Stomach (tissue), 8 donors: ENCODE measurements at regions not wholly inside any gene's neighbourhood (a gene's known extent, or its start where the extent isn't known, plus 50 kb on each side); places are given as distances from the start of the nearest gene placed in this dataset.
"Not testable (repeated sequence)": the region's sequence is repeated elsewhere in the genome, so short reads cannot be mapped to it uniquely, and the experiment has no call there.

Experiments used
- DNase-seq, 2 donors: peaks; one replicate each; pipeline versions ENCODE4 v3.0.0 to v3.0.0-alpha.2; 2013 to 2019
- H3K27ac ChIP-seq, 5 donors: fragments of 200-600 bp in 4 of 5; sonication (generic) in 4 of 5; one replicate each; pipeline ENCODE4 v1.5.1; 2013 to 2019; ENCODE audit warnings: mild to moderate bottlenecking in 1 of 5, moderate library complexity in 1 of 5
- H3K27me3 ChIP-seq, 3 donors: fragments of 200-600 bp; sonication (generic); one replicate each; pipeline ENCODE4 v1.5.1; 2017 to 2019; ENCODE audit warnings: mixed run types in 1 of 3
- H3K36me3 ChIP-seq, 4 donors: fragments of 200-600 bp; sonication (generic); 1 replicate in 3 of 4; 2 replicates in 1 of 4; pipeline ENCODE4 v1.5.1; 2016 to 2019
- H3K4me1 ChIP-seq, 4 donors: fragments of 200-600 bp; sonication (generic); one replicate each; pipeline ENCODE4 v1.5.1; 2016 to 2019
- H3K4me3 ChIP-seq, 4 donors: fragments of 200-600 bp; sonication (generic) in 3 of 4; one replicate each; pipeline ENCODE4 v1.5.1; 2016 to 2019; ENCODE audit warnings: mild to moderate bottlenecking in 1 of 4
- H3K9me3 ChIP-seq, 4 donors: fragments of 200-600 bp; sonication (generic); one replicate each; pipeline ENCODE4 v1.5.1; 2016 to 2019
- CTCF ChIP-seq, 7 experiments: fragments of 450-650 bp in 4 of 7; fragments of 200-600 bp in 3 of 7; sonication (generic) in 3 of 7; IDR thresholded peaks; one replicate each; pipeline ENCODE4 v1.5.1; 2016 to 2019; ENCODE audit warnings: antibody characterized with exemption in 7 of 7, control low read depth in 2 of 7, mild to moderate bottlenecking in 1 of 7
- EP300 ChIP-seq: sonication (generic); formaldehyde crosslinking; IDR thresholded peaks from one replicate; pipeline ENCODE4 v1.6.1; 2017; ENCODE audit warnings: antibody characterized with exemption
- POLR2A ChIP-seq, 4 donors: fragments of 450-650 bp; IDR thresholded peaks; one replicate each; pipeline ENCODE4 v1.6.1; 2016; ENCODE audit warnings: antibody characterized with exemption in 4 of 4, control low read depth in 2 of 4, mild to moderate bottlenecking in 1 of 4, moderate library complexity in 1 of 4
- POLR2AphosphoS5 ChIP-seq, 3 donors: sonication (generic); formaldehyde crosslinking; IDR thresholded peaks; one replicate each; pipeline ENCODE4 v1.6.1; 2016; ENCODE audit warnings: antibody characterized with exemption in 3 of 3
- WGBS, 5 donors: extraction: QIAGEN DNeasy Blood & Tissue Kit in 3 of 5; methylation state at CpG; one replicate each; pipeline versions ENCODE4 v1.1.5 to v1.1.7; 2013 to 2018; 5-methylcytosine and 5-hydroxymethylcytosine counted together
- intact Hi-C: fragments of 100-400 bp; cut with DNase I; formaldehyde crosslinking; loops from one replicate; pipeline ENCODE4 v1.15.1; 2023; ENCODE audit warnings: low total_unique reads
- donor health status: healthy with polysubstance abuse.
- donor health status: Bipolar disorder and iron deficiency.
- donor health status: healthy.

- DNase-seq: no peak
- H3K27me3 ChIP-seq: no peaks in the 10 kb centered on the region
- H3K27ac ChIP-seq: no peak overlapping the region
- no peak overlapping the region for H3K4me3 ChIP-seq
- WGBS, 5 donors: 89 to 98% (median 92%) methylated on average over 2 of the region's 2 CpGs
- no peaks in the 10 kb centered on the region for H3K9me3 ChIP-seq
- H3K36me3 ChIP-seq: no peaks in the 10 kb centered on the region
- intact Hi-C loops: no loop called here
- no peaks in the 10 kb centered on the region for H3K4me1 ChIP-seq
- no peak for TF ChIP-seq CTCF (IDR thresholded peaks at IDR 0.05)
- no peak for TF ChIP-seq POLR2AphosphoS5 (IDR thresholded peaks at IDR 0.05)
- no peak for TF ChIP-seq EP300
- no peak for TF ChIP-seq POLR2A (IDR thresholded peaks at IDR 0.05)
Measured at GRCh38 chr3:177887475-177887874, 648.8 kb upstream of the KCNMB2 start.

GRCh38 chr3:177889161-177889560, 647.1 kb upstream of the KCNMB2 start:
- Histone ChIP-seq H3K27me3 (no peaks in the 10 kb centered on the region), H3K27ac (no peak overlapping the region), H3K4me3 (no peak overlapping the region), H3K4me1 (no peaks in the 10 kb centered on the region), H3K36me3 (no peaks in the 10 kb centered on the region), H3K9me3 (no peaks in the 10 kb centered on the region)
- no peak for TF ChIP-seq POLR2A (IDR thresholded peaks at IDR 0.05)
- no peak for TF ChIP-seq CTCF (IDR thresholded peaks at IDR 0.05)
- TF ChIP-seq EP300: no peak
- TF ChIP-seq POLR2AphosphoS5 (IDR thresholded peaks at IDR 0.05): no peak
- DNase-seq: no peak
- 88 to 95% (median 93%) methylated on average over 3 of the region's 3 CpGs for WGBS, 5 donors
- intact Hi-C loops: no loop called here

- no peaks in the 10 kb centered on the region for H3K9me3 ChIP-seq
- DNase-seq: no peak
- no peaks in the 10 kb centered on the region for H3K36me3 ChIP-seq
- H3K4me1 ChIP-seq: no peaks in the 10 kb centered on the region
- 86 to 95% (median 90%) methylated on average over 4 of the region's 4 CpGs for WGBS, 5 donors
- no peak overlapping the region for H3K4me3 ChIP-seq
- no peaks in the 10 kb centered on the region for H3K27me3 ChIP-seq
- no peak for TF ChIP-seq POLR2AphosphoS5 (IDR thresholded peaks at IDR 0.05)
- no peak for TF ChIP-seq EP300
- no peak for TF ChIP-seq CTCF (IDR thresholded peaks at IDR 0.05)
- no peak for TF ChIP-seq POLR2A (IDR thresholded peaks at IDR 0.05)
- intact Hi-C loops: no loop called here
- no peak overlapping the region for H3K27ac ChIP-seq
Measured at GRCh38 chr3:177889652-177890358, 646.4 kb upstream of the KCNMB2 start.

- Histone ChIP-seq H3K27me3 (no peaks in the 10 kb centered on the region), H3K9me3 (no peaks in the 10 kb centered on the region), H3K36me3 (no peaks in the 10 kb centered on the region), H3K27ac (no peak overlapping the region), H3K4me3 (no peak overlapping the region), H3K4me1 (no peaks in the 10 kb centered on the region)
- no peak for DNase-seq
- intact Hi-C loops: no loop called here
- TF ChIP-seq EP300 (no peak), CTCF (IDR thresholded peaks at IDR 0.05) (no peak), POLR2A (IDR thresholded peaks at IDR 0.05) (no peak), POLR2AphosphoS5 (IDR thresholded peaks at IDR 0.05) (no peak)
- WGBS, 5 donors: 40 to 45% (median 44%) methylated on average over 2 of the region's 2 CpGs
Measured at GRCh38 chr3:177890359-177890683, 645.9 kb upstream of the KCNMB2 start.

GRCh38 chr3:177891569-177891968, 644.7 kb upstream of the KCNMB2 start:
- WGBS, 5 donors: 94 to 98% (median 97%) methylated on average over 9 to 21 of the region's 29 CpGs; no CpG with 5 or more reads in 1 of the 5 donors
- DNase-seq, H3K27ac ChIP-seq, intact Hi-C loops, H3K4me3 ChIP-seq, H3K4me1 ChIP-seq, H3K9me3 ChIP-seq, H3K27me3 ChIP-seq, H3K36me3 ChIP-seq: not testable (repeated sequence)
